Activated CD4-positive, alpha-beta T cell treated with anti-CD3 and anti-CD28 coated beads, Interleukin-10, Interleukin-2, amounts not matched to agents 100 ng/mL and 50 ng/mL, durations not matched to agents 16 hours and 8 hours (primary cell): ENCODE measurements at regions not wholly inside any gene's neighbourhood (a gene's known extent, or its start where the extent isn't known, plus 50 kb on each side); places are given as distances from the start of the nearest gene placed in this dataset.
"Not testable (repeated sequence)": the region's sequence is repeated elsewhere in the genome, so short reads cannot be mapped to it uniquely, and the experiment has no call there.

Source experiments
- DNase-seq: peaks from one replicate; pipeline ENCODE4 v3.0.0-alpha.2; 2020

GRCh38 chr14:53735916-53736315 is 220.7 kb downstream of the BMP4 start:
- DNase-seq: no peak

DNA sequence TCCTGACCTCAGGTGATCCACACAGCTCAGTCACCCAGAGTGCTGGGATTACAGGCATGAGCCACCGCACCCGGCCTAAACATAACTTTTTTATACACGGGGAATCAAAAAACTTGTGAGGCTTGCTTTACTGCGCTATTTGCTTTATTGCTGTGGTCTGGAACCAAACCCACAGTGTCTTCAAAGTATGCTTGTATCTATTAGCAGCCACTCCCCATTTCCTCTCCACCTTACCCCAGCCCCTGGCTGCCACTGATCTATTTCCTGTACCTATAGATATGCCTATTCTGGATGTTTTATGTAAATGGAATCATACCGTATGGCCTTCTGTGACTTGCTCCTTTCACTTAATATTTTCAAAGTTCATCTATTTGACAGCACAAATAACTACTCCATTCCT is 233.4 kb downstream of the BMP4 start:
- no peak for DNase-seq

- DNase-seq: no peak
Measured at GRCh38 chr14:53719536-53719935, 237.1 kb downstream of the BMP4 start.

GRCh38 chr14:53716578-53716977 is 240.0 kb downstream of the BMP4 start:
- no peak for DNase-seq

GRCh38 chr14:53715193-53715721 is 241.4 kb downstream of the BMP4 start:
- DNase-seq: no peak

- no peak for DNase-seq
Measured at GRCh38 chr14:53714495-53715192, 242.0 kb downstream of the BMP4 start.

GRCh38 chr14:53712901-53713300 is 243.7 kb downstream of the BMP4 start:
- not testable (repeated sequence) for DNase-seq

GRCh38 chr14:53711205-53711604 is 245.4 kb downstream of the BMP4 start:
- no peak for DNase-seq

GRCh38 chr14:53710615-53711014 is 246.0 kb downstream of the BMP4 start:
- no peak for DNase-seq

DNA sequence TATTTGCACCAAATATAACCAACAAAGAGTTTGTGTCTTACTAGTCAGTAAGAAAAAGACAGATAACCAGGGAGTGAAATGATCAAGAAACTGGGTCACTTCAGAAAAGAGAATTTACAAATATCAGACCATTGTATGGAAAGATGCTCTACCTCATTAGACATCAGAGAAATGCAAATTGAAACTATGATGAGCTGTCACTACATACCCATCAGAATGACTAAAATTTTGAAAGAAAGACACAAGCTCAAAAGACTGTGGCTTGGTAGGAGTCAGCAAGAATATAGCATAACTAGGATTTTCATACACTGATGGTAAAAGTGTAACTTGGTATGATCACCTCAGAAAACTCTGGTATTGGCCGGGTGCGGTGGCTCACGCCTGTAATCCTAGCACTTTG is 247.2 kb downstream of the BMP4 start:
- no peak for DNase-seq

GRCh38 chr14:53703457-53703856 is 253.2 kb downstream of the BMP4 start:
- DNase-seq: no peak

DNA sequence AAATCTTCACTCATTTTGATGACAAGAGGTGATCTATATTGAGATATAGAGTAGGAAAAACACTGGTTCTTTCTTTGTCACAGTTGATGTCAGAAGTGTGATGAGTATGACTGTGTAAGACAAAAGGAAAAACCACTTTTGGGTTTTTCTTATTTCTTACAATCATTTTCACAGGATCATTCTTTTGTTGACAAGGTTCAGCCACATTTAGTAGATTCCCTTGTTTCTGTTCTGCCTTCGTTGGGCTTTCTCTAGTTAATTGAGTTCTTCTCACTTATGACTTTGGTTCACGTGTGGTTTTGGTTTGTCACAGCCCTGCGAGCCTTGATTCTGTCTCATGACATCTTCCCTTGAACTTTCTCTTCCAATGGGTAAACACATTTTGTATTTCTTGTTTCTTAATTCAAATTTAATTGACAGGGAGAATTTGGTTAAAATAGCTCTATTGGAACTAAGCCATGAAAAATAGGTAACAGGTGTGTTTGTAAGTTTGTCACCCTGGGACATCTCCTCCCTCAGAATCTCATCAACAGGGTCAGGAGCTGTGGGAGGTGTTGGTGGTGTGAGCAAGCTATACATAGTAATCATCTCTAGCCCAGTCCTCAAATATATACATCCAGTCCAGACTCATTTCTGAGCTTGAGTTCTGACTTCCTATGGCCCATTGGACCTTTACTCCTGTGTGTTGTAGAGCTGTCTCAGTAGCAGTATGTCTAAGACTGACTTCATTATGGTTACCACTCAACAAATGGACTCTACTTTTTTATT is 255.3 kb downstream of the BMP4 start:
- peak; percentile 1 for DNase-seq

DNA sequence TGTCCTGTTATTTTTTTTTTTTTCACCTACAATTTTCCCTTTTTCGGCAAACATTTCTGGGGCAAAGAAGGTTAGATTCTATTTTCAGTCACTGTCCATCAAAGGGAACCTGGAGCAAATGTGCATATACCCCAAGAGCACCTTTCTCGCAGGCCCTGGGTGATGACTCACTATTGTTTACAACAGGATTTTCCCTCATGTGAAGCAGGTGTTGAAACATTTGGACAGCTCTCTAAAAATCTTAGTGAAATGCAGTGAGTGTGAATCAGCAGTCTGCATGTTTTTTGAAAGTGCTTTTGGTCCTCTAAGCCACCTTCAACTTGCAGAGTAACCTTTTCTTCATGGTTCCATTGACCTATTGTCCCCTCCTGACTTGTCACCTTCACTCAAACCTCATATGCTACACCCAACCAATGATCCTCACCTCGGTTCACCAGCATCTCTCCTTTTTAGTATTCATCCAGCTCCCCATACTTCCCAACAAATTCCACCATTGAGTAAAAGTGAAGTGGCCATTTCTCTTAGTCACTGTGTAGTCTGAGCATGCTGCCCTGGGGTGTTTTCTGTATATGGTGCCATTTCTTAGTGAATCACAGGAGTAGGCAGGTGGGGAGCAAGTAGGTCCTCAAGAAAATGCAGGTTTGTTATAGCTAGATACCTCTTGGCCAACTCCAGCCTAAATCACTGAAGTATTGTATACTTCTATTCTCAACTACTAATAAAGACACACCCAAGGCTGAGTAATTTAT is 260.2 kb downstream of the BMP4 start:
- no peak for DNase-seq

DNA sequence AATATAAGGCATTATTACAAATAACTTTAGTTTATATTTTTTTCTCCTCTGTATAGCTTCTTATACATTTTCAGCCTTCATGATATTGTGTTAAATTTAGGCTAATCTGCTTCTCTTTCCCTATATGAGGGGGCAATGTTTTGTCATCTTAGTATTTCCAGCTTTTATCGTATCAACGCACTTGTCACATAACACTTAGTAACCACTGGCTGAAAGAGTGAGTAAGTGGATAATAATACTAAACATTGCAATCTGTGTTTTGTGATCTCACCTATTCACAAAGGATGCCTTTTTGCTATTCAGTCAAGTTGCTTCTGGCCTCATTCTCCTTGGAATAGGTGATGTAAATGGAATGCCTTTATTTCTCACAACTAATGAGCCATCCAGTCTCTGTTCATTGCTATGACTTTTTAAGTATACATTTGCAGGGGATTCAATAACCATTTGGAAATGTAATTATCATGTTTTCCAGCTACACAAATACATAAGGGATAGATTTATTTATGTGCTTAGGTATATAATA is 260.9 kb downstream of the BMP4 start:
- DNase-seq: no peak

DNA sequence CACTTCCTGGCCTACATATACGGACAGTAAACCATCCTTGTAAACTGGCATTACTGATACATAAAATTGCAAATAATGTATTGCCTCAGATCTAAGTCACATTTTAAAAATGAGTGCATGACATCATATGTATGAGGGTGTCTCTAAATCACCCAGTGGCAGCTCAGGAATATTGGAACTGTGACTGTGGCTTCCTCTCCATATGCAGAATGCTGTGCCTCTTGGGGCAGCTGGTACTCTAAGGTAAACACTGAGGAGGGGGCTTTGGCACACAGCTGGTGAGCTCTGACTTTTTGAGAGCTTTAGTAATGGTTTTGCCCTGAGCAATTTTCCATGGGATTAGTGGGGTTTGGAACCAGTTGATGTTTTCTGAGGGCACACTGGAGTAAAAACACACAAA is 263.7 kb downstream of the BMP4 start:
- no peak for DNase-seq

- no peak for DNase-seq
Measured at GRCh38 chr14:53692451-53692850, 264.2 kb downstream of the BMP4 start.

DNA sequence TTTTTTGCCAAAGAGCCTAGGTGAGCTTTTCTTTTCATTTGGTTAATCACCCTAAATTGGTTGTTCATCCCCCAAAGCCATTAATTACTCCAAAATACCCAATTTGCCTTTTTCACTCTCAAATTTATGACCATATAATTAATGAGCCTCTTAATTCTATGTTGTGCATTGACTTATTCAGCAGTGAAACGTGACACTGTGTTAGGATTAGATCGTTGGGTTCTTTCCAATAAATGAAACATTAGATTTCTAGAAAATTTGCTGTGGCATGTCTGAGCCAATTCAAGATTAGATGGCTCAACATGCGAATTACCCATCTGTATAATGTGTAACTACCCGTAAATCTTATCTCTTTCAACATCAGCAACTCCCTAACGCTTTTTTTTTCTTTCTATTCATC is 273.4 kb downstream of the BMP4 start:
- no peak for DNase-seq

DNA sequence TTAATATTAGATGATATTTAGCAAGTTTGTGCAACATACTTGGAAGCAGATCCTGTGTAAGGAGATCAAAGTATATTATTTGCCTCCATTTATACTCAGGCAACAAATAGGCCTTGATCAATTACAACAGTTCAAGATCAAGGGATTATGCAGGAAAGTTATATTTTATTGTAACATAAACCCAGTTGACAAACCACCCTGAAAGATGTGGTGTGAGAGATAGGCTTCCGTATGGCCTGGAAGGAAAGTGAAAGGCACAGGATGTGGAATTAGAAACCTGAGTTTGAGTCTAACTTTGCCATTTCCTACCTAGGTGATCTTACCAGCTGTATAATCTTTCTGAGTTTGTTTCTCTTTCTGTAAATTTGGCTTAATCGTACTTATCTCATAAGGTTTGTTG is 284.1 kb downstream of the BMP4 start:
- DNase-seq: no peak

GRCh38 chr14:53670701-53671100 is 285.9 kb downstream of the BMP4 start:
- DNase-seq: no peak

DNA sequence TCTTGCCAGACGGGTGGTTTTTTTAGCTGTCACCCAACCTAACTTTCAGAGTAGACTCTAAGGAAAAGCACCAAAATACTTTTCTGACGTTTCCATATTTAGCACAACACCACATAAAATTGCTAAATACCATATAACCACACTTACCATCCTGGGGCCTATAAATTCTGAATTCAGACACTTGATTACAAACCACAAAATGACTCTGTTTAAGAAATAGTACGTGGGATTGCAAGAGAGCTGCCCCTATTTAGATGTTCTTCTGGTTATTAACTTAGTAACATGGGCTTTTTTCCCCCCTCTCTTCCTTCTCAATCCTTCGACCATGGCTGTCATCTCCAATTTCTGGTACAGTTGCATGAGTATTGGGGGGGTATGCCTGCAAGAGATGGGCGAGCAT is 287.7 kb downstream of the BMP4 start:
- DNase-seq: no peak

- DNase-seq: no peak
Measured at GRCh38 chr14:53663709-53664108, 292.9 kb downstream of the BMP4 start.

- DNase-seq: peak; percentile 9
Measured at GRCh38 chr14:53655080-53655785, 301.4 kb downstream of the BMP4 start.

GRCh38 chr14:53652068-53652467 is 304.6 kb downstream of the BMP4 start:
- no peak for DNase-seq
